Panc1 (cell line): ENCODE measurements at regions not wholly inside any gene's neighbourhood (a gene's known extent, or its start where the extent isn't known, plus 50 kb on each side); places are given as distances from the start of the nearest gene placed in this dataset.

Source experiments
- ATAC-seq: fragments of 200-7000 bp; cut with Tn5 transposase; 2 replicates; pipeline ENCODE4 v1.9.1; 2020; ENCODE audit warnings: mild to moderate bottlenecking, moderate library complexity
- BruUV-seq: library from RNA; stranded (reverse); fragments of 400-500 nt; replicated peaks from 2 replicates; lab custom pipeline; 2021; lab: Mats Ljungman, UMichigan
- CTCF ChIA-PET: fragments of 300-600 bp; sonication (Branson Sonifier 250); formaldehyde crosslinking; loops from one replicate; lab custom pipeline; 2022; ENCODE audit warnings: antibody characterized with exemption; lab: Charles Lee
- POLR2A ChIA-PET: fragments of 300-600 bp; sonication (Branson Sonifier 250); formaldehyde crosslinking; loops from one replicate; lab custom pipeline; 2022; ENCODE audit warnings: antibody characterized with exemption; lab: Charles Lee
- DNase-seq: peaks from one replicate; pipeline ENCODE4 v3.0.0-alpha.2; 2010; ENCODE audit warnings: low read depth, low spot score
- H3K27ac ChIP-seq: 2 replicates; pipeline ENCODE4 v1.5.1; 2011; ENCODE audit warnings: mild to moderate bottlenecking, low read length, inconsistent platforms
- H3K27me3 ChIP-seq: fragments of 200-500 bp; sonication (Bioruptor generic); 2 replicates; pipeline ENCODE4 v1.6.0; 2014; ENCODE audit warnings: low read length, inconsistent platforms; ENCODE audit not compliant: control insufficient read depth, insufficient read depth
- H3K36me3 ChIP-seq: fragments of 200-500 bp; sonication (Bioruptor generic); 2 replicates; pipeline ENCODE4 v1.5.1; 2014; ENCODE audit warnings: inconsistent platforms, mild to moderate bottlenecking, low read length, moderate library complexity; ENCODE audit not compliant: control insufficient read depth, insufficient read depth
- H3K4me1 ChIP-seq: 2 replicates; pipeline ENCODE4 v1.5.1; 2011; ENCODE audit warnings: inconsistent platforms, mild to moderate bottlenecking, low read length, moderate library complexity; ENCODE audit not compliant: control insufficient read depth, insufficient read depth
- H3K4me3 ChIP-seq, 2 experiments: 2 replicates each; pipeline ENCODE4 v1.5.1; 2011 to 2012; ENCODE audit warnings: low read depth in 2 of 2, low read length in 2 of 2, mild to moderate bottlenecking in 2 of 2, inconsistent platforms in 1 of 2, moderate library complexity in 1 of 2
- H3K9me3 ChIP-seq: fragments of 200-500 bp; sonication (Bioruptor generic); 2 replicates; pipeline ENCODE4 v1.5.1; 2014; ENCODE audit warnings: low read depth, mild to moderate bottlenecking, inconsistent platforms, low read length, moderate library complexity; ENCODE audit not compliant: control insufficient read depth, insufficient read depth
- POLR2AphosphoS5 ChIP-seq: IDR thresholded peaks from 2 replicates; pipeline ENCODE4 v1.6.1; 2012; ENCODE audit warnings: mild to moderate bottlenecking, low read depth, low read length, moderate library complexity
- SIN3A ChIP-seq: IDR thresholded peaks from 2 replicates; pipeline ENCODE4 v1.6.1; 2012; ENCODE audit warnings: low read depth, mild to moderate bottlenecking, low read length, moderate library complexity, borderline replicate concordance; ENCODE audit not compliant: insufficient read depth
- TCF7L2 ChIP-seq: IDR thresholded peaks from 2 replicates; pipeline ENCODE4 v1.6.1; 2011; ENCODE audit warnings: mild to moderate bottlenecking, low read depth, low read length, inconsistent platforms
- in situ Hi-C: cut with HindIII; loops from 2 replicates; pipeline ENCODE4 v1.10.0; 2016; ENCODE audit warnings: low sequenced_read_pairs, low pct_unique_long_range_greater_than_20kb
- intact Hi-C: fragments of 100-400 bp; cut with micrococcal nuclease; formaldehyde crosslinking; loops from one replicate; pipeline ENCODE4 v1.10.0; 2022; ENCODE audit not compliant: unreplicated experiment
- TF ChIP-seq, protein P1 (sequence below), 2 experiments: IDR thresholded peaks; 2 replicates each; pipeline ENCODE4 v1.6.1; 2011 to 2012; ENCODE audit warnings: low read depth in 2 of 2, control low read depth in 1 of 2, low read length in 1 of 2, mild to moderate bottlenecking in 1 of 2, moderate library complexity in 1 of 2; ENCODE audit not compliant: insufficient read depth in 1 of 2
- TF ChIP-seq, protein P2 (sequence below): fragments of 450-650 bp; IDR thresholded peaks from 2 replicates; pipeline ENCODE4 v1.5.1; 2017; ENCODE audit warnings: mild to moderate bottlenecking

DNA sequence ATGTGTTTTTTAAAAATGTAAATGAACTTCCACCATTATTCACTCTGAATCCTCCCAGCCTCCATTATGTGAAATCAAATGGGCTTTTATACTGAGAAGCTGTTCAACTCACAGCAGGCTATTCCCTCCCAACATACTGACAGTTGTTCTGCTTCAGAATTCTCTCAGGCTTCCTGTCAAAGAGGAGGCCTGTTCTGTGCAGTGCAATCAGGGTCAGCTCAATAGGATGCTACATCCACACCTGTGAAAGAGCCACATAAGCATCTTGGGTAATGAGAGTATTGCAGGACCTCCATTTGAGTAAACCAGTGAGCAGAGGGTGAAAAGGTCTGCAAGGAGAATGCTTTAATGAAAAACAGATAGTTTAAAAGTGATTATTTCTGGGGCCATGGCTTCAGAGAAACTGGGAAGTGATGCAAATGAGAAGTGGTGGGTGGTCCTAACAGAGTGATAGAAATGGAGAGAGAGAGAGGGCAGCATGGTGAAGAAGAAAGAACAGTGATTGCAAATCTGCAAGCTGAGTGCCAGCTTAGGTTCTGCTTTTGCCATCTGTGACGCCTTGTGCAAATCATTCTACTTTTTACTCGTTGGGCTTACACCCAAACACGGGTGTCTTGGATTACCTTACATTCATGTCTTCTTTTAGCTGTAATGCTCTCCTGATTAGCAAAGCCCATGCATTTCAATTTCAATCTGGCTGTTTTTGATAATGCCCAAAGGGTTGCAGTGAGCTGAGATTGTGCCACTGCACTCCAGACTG, 202.5 kb upstream of the NMUR2 start:
- no peaks in the 10 kb centered on the region for H3K27me3 ChIP-seq
- in situ Hi-C loops (no loop called here), intact Hi-C loops (no loop called here)
- POLR2A ChIA-PET = no interaction called here
- ATAC-seq = no peak
- no TSS peak for BruUV-seq
- no peaks in the 10 kb centered on the region for H3K36me3 ChIP-seq
- H3K4me1 ChIP-seq = no peaks in the 10 kb centered on the region
- DNase-seq = no peak
- no peak for TF ChIP-seq POLR2AphosphoS5
- no peak overlapping the region for H3K27ac ChIP-seq
- no peaks in the 10 kb centered on the region for H3K9me3 ChIP-seq
- no peak overlapping the region for H3K4me3 ChIP-seq
- CTCF ChIA-PET = no interaction called here

DNA sequence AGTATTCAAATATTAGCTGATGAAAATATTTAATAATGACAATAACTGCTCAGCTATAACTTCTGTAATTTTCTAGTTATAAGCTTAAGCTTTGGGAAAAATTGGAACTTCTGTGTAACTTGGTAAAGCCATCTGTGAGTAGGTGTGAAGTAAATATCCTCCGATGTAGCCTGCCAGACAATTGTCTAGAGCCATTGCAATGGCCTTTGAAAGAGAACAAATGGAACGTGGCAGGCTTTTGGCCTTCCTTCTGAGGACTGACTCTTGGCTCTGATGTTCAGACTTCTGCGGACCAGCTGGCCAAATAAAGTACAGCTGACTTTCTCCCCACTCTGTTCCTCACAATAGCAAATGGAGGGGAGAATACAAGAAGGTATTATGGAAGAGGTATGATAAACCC, 203.4 kb upstream of the NMUR2 start:
- in situ Hi-C loops (no loop called here), intact Hi-C loops (no loop called here)
- no peaks in the 10 kb centered on the region for H3K4me1 ChIP-seq
- TF ChIP-seq POLR2AphosphoS5 = no peak
- no peak for TF ChIP-seq SIN3A
- TF ChIP-seq, protein P1, sequence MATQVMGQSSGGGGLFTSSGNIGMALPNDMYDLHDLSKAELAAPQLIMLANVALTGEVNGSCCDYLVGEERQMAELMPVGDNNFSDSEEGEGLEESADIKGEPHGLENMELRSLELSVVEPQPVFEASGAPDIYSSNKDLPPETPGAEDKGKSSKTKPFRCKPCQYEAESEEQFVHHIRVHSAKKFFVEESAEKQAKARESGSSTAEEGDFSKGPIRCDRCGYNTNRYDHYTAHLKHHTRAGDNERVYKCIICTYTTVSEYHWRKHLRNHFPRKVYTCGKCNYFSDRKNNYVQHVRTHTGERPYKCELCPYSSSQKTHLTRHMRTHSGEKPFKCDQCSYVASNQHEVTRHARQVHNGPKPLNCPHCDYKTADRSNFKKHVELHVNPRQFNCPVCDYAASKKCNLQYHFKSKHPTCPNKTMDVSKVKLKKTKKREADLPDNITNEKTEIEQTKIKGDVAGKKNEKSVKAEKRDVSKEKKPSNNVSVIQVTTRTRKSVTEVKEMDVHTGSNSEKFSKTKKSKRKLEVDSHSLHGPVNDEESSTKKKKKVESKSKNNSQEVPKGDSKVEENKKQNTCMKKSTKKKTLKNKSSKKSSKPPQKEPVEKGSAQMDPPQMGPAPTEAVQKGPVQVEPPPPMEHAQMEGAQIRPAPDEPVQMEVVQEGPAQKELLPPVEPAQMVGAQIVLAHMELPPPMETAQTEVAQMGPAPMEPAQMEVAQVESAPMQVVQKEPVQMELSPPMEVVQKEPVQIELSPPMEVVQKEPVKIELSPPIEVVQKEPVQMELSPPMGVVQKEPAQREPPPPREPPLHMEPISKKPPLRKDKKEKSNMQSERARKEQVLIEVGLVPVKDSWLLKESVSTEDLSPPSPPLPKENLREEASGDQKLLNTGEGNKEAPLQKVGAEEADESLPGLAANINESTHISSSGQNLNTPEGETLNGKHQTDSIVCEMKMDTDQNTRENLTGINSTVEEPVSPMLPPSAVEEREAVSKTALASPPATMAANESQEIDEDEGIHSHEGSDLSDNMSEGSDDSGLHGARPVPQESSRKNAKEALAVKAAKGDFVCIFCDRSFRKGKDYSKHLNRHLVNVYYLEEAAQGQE (IDR thresholded peaks at IDR 0.05; ENCODE audit: insufficient read depth in 1 of 2, low read depth in 2 of 2, low read length in 1 of 2) = no peak
- no peak for TF ChIP-seq TCF7L2
- TF ChIP-seq, protein P2, sequence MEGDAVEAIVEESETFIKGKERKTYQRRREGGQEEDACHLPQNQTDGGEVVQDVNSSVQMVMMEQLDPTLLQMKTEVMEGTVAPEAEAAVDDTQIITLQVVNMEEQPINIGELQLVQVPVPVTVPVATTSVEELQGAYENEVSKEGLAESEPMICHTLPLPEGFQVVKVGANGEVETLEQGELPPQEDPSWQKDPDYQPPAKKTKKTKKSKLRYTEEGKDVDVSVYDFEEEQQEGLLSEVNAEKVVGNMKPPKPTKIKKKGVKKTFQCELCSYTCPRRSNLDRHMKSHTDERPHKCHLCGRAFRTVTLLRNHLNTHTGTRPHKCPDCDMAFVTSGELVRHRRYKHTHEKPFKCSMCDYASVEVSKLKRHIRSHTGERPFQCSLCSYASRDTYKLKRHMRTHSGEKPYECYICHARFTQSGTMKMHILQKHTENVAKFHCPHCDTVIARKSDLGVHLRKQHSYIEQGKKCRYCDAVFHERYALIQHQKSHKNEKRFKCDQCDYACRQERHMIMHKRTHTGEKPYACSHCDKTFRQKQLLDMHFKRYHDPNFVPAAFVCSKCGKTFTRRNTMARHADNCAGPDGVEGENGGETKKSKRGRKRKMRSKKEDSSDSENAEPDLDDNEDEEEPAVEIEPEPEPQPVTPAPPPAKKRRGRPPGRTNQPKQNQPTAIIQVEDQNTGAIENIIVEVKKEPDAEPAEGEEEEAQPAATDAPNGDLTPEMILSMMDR = no peak
- no peak overlapping the region for H3K27ac ChIP-seq
- no peak for ATAC-seq
- ChIA-PET CTCF (no interaction called here), POLR2A (no interaction called here)
- no peak for DNase-seq
- H3K9me3 ChIP-seq = no peaks in the 10 kb centered on the region
- no peaks in the 10 kb centered on the region for H3K27me3 ChIP-seq
- H3K36me3 ChIP-seq = no peaks in the 10 kb centered on the region
- H3K4me3 ChIP-seq = no peak overlapping the region
- BruUV-seq = no TSS peak

DNA sequence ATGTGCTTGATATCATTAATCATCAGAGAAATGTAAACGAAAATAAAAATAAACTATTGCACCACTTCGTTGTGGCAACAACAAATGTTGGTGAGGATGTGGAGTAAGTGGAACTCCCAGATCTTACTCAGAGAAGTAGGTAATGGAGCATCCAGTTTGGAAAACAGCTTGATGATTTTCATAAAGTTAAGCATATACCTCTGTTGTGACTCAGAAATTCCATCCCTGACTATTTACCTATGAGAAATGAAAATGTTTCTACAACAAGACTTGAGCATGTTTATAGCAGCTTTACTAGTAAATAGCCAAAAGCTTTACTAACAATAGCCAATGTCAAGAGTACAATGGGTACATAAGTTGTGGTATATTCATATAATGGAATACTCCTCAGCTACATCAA, 214.7 kb upstream of the NMUR2 start:
- CTCF ChIA-PET = no interaction called here

More for the DNA sequence above, 214.7 kb upstream of the NMUR2 start:
- no peak overlapping the region for H3K4me3 ChIP-seq
- DNase-seq (no peak), ATAC-seq (no peak)
- no peaks in the 10 kb centered on the region for H3K36me3 ChIP-seq
- intact Hi-C loops = no loop called here
- no TSS peak for BruUV-seq
- no peaks in the 10 kb centered on the region for H3K9me3 ChIP-seq
- no peaks in the 10 kb centered on the region for H3K27me3 ChIP-seq
- no peaks in the 10 kb centered on the region for H3K4me1 ChIP-seq
- in situ Hi-C loops = no loop called here
- TF ChIP-seq, protein P2 = no peak
- TF ChIP-seq SIN3A = no peak
- TF ChIP-seq TCF7L2 = no peak
- no peak for TF ChIP-seq POLR2AphosphoS5
- TF ChIP-seq, protein P1 (IDR thresholded peaks at IDR 0.05; ENCODE audit: insufficient read depth in 1 of 2, low read depth in 2 of 2, low read length in 1 of 2) = no peak
- no peak overlapping the region for H3K27ac ChIP-seq
- POLR2A ChIA-PET = no interaction called here
